H1 (cell line): ENCODE measurements at regions not wholly inside any gene's neighbourhood (a gene's known extent, or its start where the extent isn't known, plus 50 kb on each side); places are given as distances from the start of the nearest gene placed in this dataset.

ENCODE experiments used
- BRCA1 ChIP-seq: IDR thresholded peaks from 2 replicates; pipeline ENCODE4 v1.6.1; 2012; ENCODE audit warnings: low read depth, low read length, improper control_type of control experiment
- CTCF ChIP-seq, 3 experiments: IDR thresholded peaks; 1 replicate in 2 of 3; 2 replicates in 1 of 3; pipeline versions ENCODE4 v1.5.1 to v1.6.1; 2011; ENCODE audit warnings: low read length in 3 of 3, mild to moderate bottlenecking in 3 of 3, inconsistent platforms in 2 of 3, low read depth in 1 of 3, moderate library complexity in 1 of 3; ENCODE audit not compliant: insufficient read depth in 1 of 3; ENCODE audit errors: control extremely low read depth in 1 of 3
- HDAC6 ChIP-seq: IDR thresholded peaks from one replicate; pipeline ENCODE4 v1.7.1; 2012; ENCODE audit warnings: low read depth, mild to moderate bottlenecking, inconsistent platforms, low read length, moderate library complexity
- SP1 ChIP-seq: IDR thresholded peaks from 2 replicates; pipeline ENCODE4 v1.6.1; 2011; ENCODE audit warnings: low read depth, low read length
- TAF7 ChIP-seq: optimal IDR thresholded peaks from 2 replicates; pipeline ENCODE3; 2011; ENCODE audit warnings: low read depth, mild to moderate bottlenecking, inconsistent platforms, low read length, moderate library complexity, borderline replicate concordance

- TF ChIP-seq SP1 (no peak), BRCA1 (no peak), CTCF (IDR thresholded peaks at IDR 0.05; ENCODE audit: control extremely low read depth in 1 of 3, insufficient read depth in 1 of 3, low read depth in 1 of 3, low read length in 3 of 3) (no peak), TAF7 (no peak), HDAC6 (no peak)
Observed at GRCh38 chrX:47771473-47771872, 65.2 kb upstream of the ZNF81 start.
